ENCODE measurements at regions not wholly inside any gene's neighbourhood (a gene's known extent, or its start where the extent isn't known, plus 50 kb on each side); places are given as distances from the start of the nearest gene placed in this dataset.

DNA sequence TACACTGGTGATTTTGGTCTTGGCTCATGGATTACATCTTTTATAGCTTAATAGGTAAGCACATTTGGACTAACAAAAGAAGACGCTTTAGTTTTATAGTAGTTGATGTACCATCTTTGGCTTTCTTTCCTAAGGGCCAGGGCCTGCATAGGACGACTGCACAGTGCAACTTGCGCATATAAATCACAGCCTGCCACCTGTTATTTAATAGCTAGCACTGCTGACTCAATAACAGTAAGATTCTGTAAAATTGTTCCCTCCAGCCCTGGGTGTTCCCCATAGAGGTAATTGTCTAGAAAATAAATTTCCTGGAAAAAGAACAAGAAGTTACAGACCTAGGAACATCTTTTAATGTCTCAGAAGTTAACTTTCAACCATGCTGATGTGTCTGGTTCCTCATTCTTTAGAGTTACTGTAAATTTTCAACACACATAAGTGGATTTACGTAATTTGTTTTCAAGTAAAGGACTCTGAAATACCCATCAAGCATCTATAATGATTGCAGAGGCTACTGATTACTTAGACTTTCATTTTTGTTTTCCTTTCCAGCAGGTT is 594.2 kb upstream of the NXPH2 start:
- Histone ChIP-seq H2AFZ (ENCODE audit: low read depth, low read length) (no peak overlapping the region), H3K36me3 (ENCODE audit: control insufficient read depth in 2 of 2, extremely low read depth in 1 of 2, insufficient read depth in 2 of 2, low read length in 2 of 2) (no peaks in the 10 kb centered on the region), H3K4me2 (ENCODE audit: insufficient read depth, low read length) (no peak overlapping the region), H3K79me2 (ENCODE audit: control insufficient read depth, insufficient read depth, low read length) (no peaks in the 10 kb centered on the region), H3K27me3 (ENCODE audit: control insufficient read depth in 2 of 2, insufficient read depth in 2 of 2, low read length in 2 of 2) (no peaks in the 10 kb centered on the region), H3K9me3 (replicated peaks; ENCODE audit: control insufficient read depth, insufficient read depth, low read length) (no peaks in the 10 kb centered on the region), H3K9ac (replicated peaks; ENCODE audit: extremely low read depth, insufficient read depth, low read length) (no peak overlapping the region), H3K27ac (ENCODE audit: insufficient read depth, low read depth, low read length) (no peak overlapping the region), H4K20me1 (replicated peaks; ENCODE audit: control insufficient read depth, extremely low read depth, insufficient read depth, low read length) (no peaks in the 10 kb centered on the region), H3K4me3 (replicated peaks in 1 of 3; ENCODE audit: insufficient read depth in 1 of 3, low read depth in 1 of 3, low read length in 3 of 3) (no peak overlapping the region), H3K4me1 (ENCODE audit: control insufficient read depth, extremely low read depth, insufficient read depth, low read length) (no peaks in the 10 kb centered on the region), H3K9me1 (replicated peaks; ENCODE audit: control insufficient read depth, extremely low read depth, insufficient read depth, low read length) (no peaks in the 10 kb centered on the region)
- no peak for FAIRE-seq
- TF ChIP-seq GATA2 (IDR thresholded peaks at IDR 0.05; ENCODE audit: insufficient read depth, insufficient read length, low read depth, low read length): no peak
- TF ChIP-seq MYC (IDR thresholded peaks at IDR 0.05; ENCODE audit: low read depth, low read length): no peak
- TF ChIP-seq, protein P1, sequence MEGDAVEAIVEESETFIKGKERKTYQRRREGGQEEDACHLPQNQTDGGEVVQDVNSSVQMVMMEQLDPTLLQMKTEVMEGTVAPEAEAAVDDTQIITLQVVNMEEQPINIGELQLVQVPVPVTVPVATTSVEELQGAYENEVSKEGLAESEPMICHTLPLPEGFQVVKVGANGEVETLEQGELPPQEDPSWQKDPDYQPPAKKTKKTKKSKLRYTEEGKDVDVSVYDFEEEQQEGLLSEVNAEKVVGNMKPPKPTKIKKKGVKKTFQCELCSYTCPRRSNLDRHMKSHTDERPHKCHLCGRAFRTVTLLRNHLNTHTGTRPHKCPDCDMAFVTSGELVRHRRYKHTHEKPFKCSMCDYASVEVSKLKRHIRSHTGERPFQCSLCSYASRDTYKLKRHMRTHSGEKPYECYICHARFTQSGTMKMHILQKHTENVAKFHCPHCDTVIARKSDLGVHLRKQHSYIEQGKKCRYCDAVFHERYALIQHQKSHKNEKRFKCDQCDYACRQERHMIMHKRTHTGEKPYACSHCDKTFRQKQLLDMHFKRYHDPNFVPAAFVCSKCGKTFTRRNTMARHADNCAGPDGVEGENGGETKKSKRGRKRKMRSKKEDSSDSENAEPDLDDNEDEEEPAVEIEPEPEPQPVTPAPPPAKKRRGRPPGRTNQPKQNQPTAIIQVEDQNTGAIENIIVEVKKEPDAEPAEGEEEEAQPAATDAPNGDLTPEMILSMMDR (IDR thresholded peaks at IDR 0.05; ENCODE audit: extremely low read depth in 1 of 2, insufficient read depth in 1 of 2, low read depth in 1 of 2, low read length in 2 of 2): no peak
- TF ChIP-seq EZH2 (IDR thresholded peaks at IDR 0.05; ENCODE audit: borderline replicate concordance, low read depth, low read length, severe bottlenecking): no peak
- TF ChIP-seq, protein P2, sequence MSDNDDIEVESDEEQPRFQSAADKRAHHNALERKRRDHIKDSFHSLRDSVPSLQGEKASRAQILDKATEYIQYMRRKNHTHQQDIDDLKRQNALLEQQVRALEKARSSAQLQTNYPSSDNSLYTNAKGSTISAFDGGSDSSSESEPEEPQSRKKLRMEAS (IDR thresholded peaks at IDR 0.05; ENCODE audit: insufficient read depth, insufficient read length): no peak
- TF ChIP-seq POLR2A (IDR thresholded peaks at IDR 0.05; ENCODE audit: low read depth, low read length): no peak
- no peak for TF ChIP-seq JUN (IDR thresholded peaks at IDR 0.05; ENCODE audit: borderline replicate concordance, insufficient read depth, insufficient read length, low read depth)
- no peak for TF ChIP-seq POLR2AphosphoS5 (IDR thresholded peaks at IDR 0.05; ENCODE audit: insufficient read depth, low read depth, low read length)
- no peak for TF ChIP-seq FOS (IDR thresholded peaks at IDR 0.05; ENCODE audit: borderline replicate concordance, insufficient read depth, low read length)
- ChIA-PET POLR2A (no interaction called here), CTCF (no interaction called here)
- DNase-seq (ENCODE audit: low read depth, low spot score): no peak
- dilution Hi-C loops (cut with MboI; ENCODE audit: extremely low pct_ligation_motif_present, low sequenced_read_pairs): no loop called here
- no TSS peak for BruUV-seq (replicated peaks)
- intact Hi-C loops (cut with micrococcal nuclease): no loop called here
